ENCODE measurements at regions not wholly inside any gene's neighbourhood (a gene's known extent, or its start where the extent isn't known, plus 50 kb on each side); places are given as distances from the start of the nearest gene placed in this dataset.

GRCh38 chr2:111636905-111637304 lies 247.1 kb downstream of the ANAPC1 start:
- DNase-seq: no peak
- no peaks in the 10 kb centered on the region for H3K9me3 ChIP-seq
- TF ChIP-seq CTCF (IDR thresholded peaks at IDR 0.05) (no peak), POLR2A (IDR thresholded peaks at IDR 0.05) (no peak)
- no peaks in the 10 kb centered on the region for H3K27me3 ChIP-seq
- 91 to 95% methylated on average over 5 of the region's 5 CpGs for WGBS, 2 donors
- H3K4me3 ChIP-seq: no peak overlapping the region
- intact Hi-C loops (cut with DNase I; ENCODE audit: low total_unique reads): no loop called here
- H3K27ac ChIP-seq: no peak overlapping the region
- H3K36me3 ChIP-seq (ENCODE audit: low read depth, missing control alignments): no peaks in the 10 kb centered on the region
- no peaks in the 10 kb centered on the region for H3K4me1 ChIP-seq

GRCh38 chr2:111638274-111638877 lies 245.6 kb downstream of the ANAPC1 start:
- Histone ChIP-seq H3K4me1 (no peaks in the 10 kb centered on the region), H3K4me3 (no peak overlapping the region), H3K9me3 (no peaks in the 10 kb centered on the region), H3K36me3 (ENCODE audit: low read depth, missing control alignments) (no peaks in the 10 kb centered on the region), H3K27me3 (no peaks in the 10 kb centered on the region), H3K27ac (no peak overlapping the region)
- DNase-seq: no peak
- intact Hi-C loops (cut with DNase I; ENCODE audit: low total_unique reads): no loop called here
- 73% methylated on average over 4 of the region's 4 CpGs for WGBS, 2 donors
- TF ChIP-seq CTCF (IDR thresholded peaks at IDR 0.05) (no peak), POLR2A (IDR thresholded peaks at IDR 0.05) (no peak)

- intact Hi-C loops (cut with DNase I; ENCODE audit: low total_unique reads): no loop called here
- TF ChIP-seq POLR2A (IDR thresholded peaks at IDR 0.05): no peak
- TF ChIP-seq CTCF (IDR thresholded peaks at IDR 0.05): no peak
- 71 to 84% methylated on average over 2 of the region's 2 CpGs for WGBS, 2 donors
- H3K27me3 ChIP-seq: no peaks in the 10 kb centered on the region
- no peaks in the 10 kb centered on the region for H3K9me3 ChIP-seq
- DNase-seq: no peak
- H3K4me3 ChIP-seq: no peak overlapping the region
- H3K4me1 ChIP-seq: no peaks in the 10 kb centered on the region
- no peak overlapping the region for H3K27ac ChIP-seq
- H3K36me3 ChIP-seq (ENCODE audit: low read depth, missing control alignments): no peaks in the 10 kb centered on the region
Measured at GRCh38 chr2:111640480-111640879, 243.5 kb downstream of the ANAPC1 start.

GRCh38 chr2:111642586-111643327 lies 241.2 kb downstream of the ANAPC1 start:
- Histone ChIP-seq H3K27ac (no peak overlapping the region), H3K4me1 (no peaks in the 10 kb centered on the region), H3K27me3 (no peaks in the 10 kb centered on the region), H3K4me3 (no peak overlapping the region), H3K36me3 (ENCODE audit: low read depth, missing control alignments) (no peaks in the 10 kb centered on the region), H3K9me3 (no peaks in the 10 kb centered on the region)
- intact Hi-C loops (cut with DNase I; ENCODE audit: low total_unique reads): no loop called here
- WGBS, 2 donors: 85 to 94% methylated on average over 2 of the region's 2 CpGs
- no peak for TF ChIP-seq POLR2A (IDR thresholded peaks at IDR 0.05)
- TF ChIP-seq CTCF (IDR thresholded peaks at IDR 0.05): no peak
- no peak for DNase-seq

- no peaks in the 10 kb centered on the region for H3K4me1 ChIP-seq
- 94 to 96% methylated on average over 1 of the region's 1 CpG for whole genome bisulfite sequencing, 2 donors
- no peaks in the 10 kb centered on the region for H3K36me3 ChIP-seq (ENCODE audit: low read depth, missing control alignments)
- TF ChIP-seq CTCF (IDR thresholded peaks at IDR 0.05) (no peak), POLR2A (IDR thresholded peaks at IDR 0.05) (no peak)
- intact Hi-C loops (cut with DNase I; ENCODE audit: low total_unique reads): no loop called here
- no peak overlapping the region for H3K4me3 ChIP-seq
- H3K27ac ChIP-seq: no peak overlapping the region
- H3K9me3 ChIP-seq: no peaks in the 10 kb centered on the region
- no peaks in the 10 kb centered on the region for H3K27me3 ChIP-seq
- no peak for DNase-seq
Measured at GRCh38 chr2:111643759-111644158, 240.2 kb downstream of the ANAPC1 start.
